Kidney capillary endothelial cell (primary cell): ENCODE measurements at regions not wholly inside any gene's neighbourhood (a gene's known extent, or its start where the extent isn't known, plus 50 kb on each side); places are given as distances from the start of the nearest gene placed in this dataset.
A peak's percentile ranks its signal among the peaks of the same experiment; 100 is the strongest.
"Not testable (repeated sequence)": the region's sequence is repeated elsewhere in the genome, so short reads cannot be mapped to it uniquely, and the experiment has no call there.

Experiments used
- DNase-seq: peaks from one replicate; pipeline ENCODE4 v3.0.0-alpha.2; 2018; ENCODE audit warnings: low spot score

DNA sequence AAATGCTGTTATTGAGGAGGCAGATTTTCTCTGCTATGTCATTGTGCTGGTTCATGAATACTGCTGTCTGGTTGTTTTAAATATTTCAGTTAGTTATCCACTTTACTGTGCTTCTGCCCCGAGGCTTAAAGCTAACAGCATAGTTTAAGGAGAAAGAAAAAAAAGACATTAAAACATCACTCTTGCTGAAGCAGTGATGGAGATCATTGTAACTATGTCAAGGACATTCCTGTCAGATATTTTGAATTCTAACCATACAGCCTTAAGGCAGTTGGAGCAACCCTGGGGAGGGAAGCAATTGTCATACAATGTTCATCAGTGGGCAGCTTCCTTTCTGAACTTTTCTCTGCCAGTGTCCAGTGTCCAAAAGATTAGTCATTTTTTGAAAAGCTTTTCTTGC is 199.0 kb upstream of the DDX53 start:
- no peak for DNase-seq

DNA sequence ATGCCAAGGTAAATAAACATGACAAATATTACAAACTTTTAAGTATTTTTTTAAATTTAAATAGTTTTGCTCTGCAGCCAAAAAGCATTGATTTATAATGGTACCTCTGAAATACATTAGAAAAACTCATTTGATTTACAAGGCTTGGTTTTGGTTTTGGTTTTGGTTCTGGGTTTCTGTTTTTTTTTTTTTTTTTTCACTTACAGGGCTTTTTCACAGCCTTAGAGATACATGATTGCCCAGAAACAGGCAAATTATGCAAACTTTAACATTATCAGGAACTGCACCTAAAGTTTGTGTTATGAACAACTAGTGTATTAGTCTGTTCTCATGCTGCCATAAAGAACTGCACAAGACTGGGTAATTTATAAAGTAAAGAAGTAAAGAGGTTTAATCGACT is 196.4 kb upstream of the DDX53 start:
- no peak for DNase-seq

DNA sequence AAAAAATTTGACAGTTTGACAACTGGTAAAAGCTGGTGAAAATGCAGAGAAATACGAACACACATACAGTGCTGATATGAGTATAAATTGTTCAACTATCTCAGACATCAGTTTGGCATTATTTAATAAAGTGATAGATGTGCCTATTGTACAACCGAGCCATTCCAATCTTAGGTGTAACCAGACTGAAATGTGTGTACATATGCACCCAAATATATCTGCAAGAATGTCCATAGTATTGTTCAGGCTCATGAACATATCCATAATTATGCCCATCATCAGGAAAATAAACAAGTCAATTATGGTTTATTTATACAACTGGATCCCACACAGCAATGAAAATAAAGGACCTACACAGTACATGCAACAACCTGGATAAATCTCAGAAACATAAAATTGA is 188.9 kb upstream of the DDX53 start:
- no peak for DNase-seq

DNA sequence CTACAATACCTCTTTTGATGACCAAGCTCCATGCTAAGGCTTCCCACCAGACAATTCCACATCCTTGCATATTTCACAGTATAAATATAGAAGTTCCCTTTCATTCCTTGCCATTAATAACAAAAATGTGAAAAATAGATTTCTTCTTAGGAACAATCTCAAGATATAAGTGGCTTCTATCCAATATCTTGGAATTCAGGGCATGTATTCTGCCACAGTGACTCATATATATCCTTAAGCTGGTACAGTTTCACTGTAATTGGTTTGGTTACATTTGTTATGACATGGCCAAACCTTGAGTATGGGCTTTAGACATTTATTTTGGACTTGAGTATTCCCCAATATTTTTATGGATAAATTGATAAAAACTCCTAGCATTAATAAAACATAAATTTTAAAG is 181.7 kb upstream of the DDX53 start:
- no peak for DNase-seq

DNA sequence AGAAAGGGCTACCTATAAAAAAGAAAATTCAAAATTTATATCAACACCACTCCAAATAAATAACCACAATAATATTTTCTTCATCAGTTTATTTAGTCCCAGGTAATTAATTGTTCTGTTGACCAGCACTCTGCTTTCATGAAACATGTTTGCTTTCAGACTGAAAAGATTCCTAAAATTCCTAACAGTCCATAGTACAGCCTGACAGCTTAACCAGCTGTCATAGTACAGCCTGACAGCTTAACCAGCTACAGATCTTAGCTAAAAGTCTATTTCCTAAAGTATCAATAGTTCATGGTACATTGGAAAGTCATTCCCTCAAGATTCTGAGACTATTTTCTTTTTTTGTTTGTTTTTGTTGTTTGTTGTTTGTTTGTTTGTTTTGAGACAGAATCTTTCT is 144.1 kb upstream of the DDX53 start:
- DNase-seq = no peak

DNA sequence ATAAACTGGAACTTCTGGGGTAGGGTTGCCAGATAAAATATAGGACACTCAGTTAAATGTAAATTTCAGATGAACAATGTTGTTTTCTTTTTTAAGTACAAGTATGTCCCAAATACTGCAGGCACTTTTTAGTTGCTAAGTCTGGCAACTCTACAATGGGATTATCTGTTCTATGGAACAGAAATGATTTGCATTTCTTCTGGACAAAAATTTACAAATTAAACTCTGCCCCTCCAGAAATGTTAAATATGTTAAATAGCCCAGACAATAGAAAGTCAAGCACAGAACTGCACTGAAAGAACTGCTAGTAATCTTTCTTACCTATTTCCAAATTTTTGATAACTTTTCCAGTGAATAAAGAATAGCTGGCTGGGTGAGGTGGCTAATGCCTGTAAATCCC is 140.1 kb upstream of the DDX53 start:
- no peak for DNase-seq

DNA sequence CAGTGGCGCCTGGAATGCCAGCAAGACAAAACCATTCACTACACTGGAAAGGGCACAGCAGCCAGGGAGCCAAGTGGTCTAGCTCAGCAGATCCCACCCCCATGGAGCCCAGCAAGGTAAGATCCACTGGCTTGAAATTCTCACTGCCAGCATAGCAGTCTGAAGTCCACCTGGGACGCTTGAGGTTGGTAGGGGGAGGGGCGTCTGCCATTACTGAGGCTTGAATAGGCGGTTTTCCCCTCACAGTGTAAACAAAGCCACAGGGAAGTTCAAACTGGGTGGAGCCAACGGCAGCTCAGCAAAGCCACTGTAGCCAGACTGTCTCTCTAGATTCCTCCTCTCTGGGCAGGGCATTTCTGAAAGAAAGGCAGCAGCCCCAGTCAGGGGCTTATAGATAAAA is 133.0 kb upstream of the DDX53 start:
- not testable (repeated sequence) for DNase-seq

DNA sequence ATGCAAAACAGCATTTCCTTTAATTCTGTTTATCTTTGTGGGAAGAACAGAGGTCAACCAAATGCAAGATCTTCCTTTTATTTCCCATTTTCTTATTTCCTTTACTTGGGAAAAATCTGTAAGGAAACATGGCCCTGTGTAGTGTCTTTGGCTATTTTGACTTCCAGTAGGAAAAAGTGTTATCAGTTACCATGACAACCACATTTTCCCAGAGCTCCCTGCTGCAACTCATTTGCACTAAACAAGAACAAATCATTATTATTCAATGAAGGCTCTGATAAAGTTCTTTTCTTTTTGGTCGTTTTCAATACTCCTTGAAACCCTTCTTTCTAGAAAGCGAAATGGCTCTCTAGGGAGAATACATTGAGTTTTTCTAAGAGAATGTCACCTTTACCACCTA is 117.2 kb upstream of the DDX53 start:
- DNase-seq = no peak

DNA sequence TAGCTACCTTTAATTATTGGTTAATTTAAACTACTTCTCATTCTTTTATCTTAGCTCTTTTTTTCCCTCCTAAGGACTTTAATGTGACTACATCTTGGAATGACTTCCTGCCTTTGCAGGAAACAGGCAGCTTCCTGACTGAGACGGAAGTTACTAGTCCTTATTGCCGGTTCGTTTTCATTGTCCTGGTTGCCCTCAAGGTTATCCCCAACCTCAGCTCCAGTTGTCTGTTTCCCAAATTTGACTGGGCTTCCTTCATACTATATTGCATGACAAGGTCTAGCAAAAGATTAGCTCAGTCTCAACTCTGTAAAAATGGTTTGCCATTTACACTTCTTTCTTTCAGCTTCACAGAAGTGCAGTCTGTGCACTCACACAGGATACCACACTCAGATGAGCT is 109.9 kb upstream of the DDX53 start:
- peak; percentile 77 for DNase-seq

DNA sequence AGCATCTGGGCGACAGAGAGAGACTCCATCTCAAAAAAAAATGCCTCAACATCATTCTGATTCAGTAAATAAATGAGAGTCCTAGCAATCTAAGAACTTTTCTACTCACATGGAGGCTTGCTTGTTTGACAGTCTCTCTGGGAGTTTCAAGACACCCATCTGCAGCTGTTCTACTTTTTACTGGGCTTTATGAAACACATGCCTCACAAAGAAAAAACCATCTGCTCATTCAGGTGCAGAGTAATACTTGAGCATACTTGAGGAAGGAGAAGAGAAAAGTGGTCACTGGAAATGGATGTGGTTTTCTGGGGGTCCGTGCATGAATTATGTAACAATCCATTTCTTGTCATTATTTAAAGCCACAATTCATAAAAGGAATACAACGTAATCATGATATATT is 87.1 kb upstream of the DDX53 start:
- DNase-seq = no peak

DNA sequence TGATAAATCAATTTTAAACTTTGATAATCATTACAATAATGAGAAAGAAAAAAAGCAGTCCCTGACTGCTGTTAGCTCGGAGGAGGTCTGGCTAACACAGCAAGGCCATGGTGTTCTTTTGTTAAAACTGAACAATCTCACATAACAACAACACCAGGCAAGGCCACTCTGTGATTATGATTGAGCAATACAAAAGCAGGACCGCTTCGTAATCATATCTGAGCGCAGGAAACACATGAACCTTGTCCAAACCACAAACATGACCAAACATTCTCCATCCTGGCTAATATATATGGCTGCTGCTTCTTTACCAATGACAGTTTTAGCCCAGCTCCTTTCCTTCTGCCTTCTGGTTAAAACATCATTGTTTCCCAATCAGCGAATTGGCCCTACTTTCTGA is 76.8 kb upstream of the DDX53 start:
- DNase-seq = no peak

DNA sequence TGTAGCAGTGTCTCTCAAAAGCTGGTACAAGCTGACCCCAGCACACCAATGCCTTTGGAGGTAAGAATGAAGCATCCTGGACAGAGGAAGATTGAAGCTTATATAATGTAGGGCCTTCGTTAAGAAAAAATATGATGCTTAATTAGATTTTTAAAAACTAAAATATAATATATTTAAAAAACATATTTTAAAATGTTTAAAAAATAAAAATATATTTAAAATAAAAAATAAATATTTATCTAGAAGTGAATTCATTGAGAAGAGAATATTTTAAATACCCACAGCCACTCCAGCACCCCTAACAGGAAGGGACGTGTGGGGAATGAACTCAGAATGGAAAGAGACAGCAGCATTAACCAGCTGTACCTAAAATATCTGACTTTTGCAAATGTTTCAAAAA is 65.1 kb upstream of the DDX53 start:
- DNase-seq = no peak

DNA sequence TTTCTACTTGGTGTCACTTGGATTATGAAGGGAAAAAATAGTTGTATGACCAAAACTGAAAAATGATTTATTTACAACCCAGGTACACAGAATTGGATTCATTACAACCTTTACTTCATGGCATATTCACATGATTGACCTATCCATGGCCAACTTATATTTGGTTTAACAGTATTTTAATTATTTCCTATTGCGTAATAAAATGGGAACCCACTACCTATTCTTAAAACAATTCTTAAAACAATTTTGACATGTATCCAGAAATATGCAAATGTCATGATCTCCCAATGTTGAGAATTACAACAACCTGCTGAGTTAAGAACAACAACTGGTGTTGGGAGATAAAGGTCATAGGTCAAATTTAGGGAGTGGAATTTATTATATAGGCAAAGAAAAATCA is 54.8 kb upstream of the DDX53 start:
- no peak for DNase-seq
